ENCODE measurements at regions not wholly inside any gene's neighbourhood (a gene's known extent, or its start where the extent isn't known, plus 50 kb on each side); places are given as distances from the start of the nearest gene placed in this dataset.

GRCh38 chr7:3119963-3120362 is 76.3 kb upstream of the CARD11 start:
- no peaks in the 10 kb centered on the region for H3K79me2 ChIP-seq (replicated peaks; ENCODE audit: insufficient read depth, low read length)
- no peaks in the 10 kb centered on the region for H3K9me2 ChIP-seq (ENCODE audit: insufficient read depth, low read length)
- H3K27ac ChIP-seq (ENCODE audit: low read length) = no peak overlapping the region
- H3K4me2 ChIP-seq (ENCODE audit: low read length) = no peak overlapping the region
- TF ChIP-seq EZH2 (IDR thresholded peaks at IDR 0.05; ENCODE audit: borderline replicate concordance, insufficient read depth, low read length, poor library complexity, severe bottlenecking) (no peak), POLR2AphosphoS5 (IDR thresholded peaks at IDR 0.05) (no peak), MXI1 (conservative IDR thresholded peaks at IDR 0.05; ENCODE audit: poor library complexity, severe bottlenecking) (no peak), RAD21 (conservative IDR thresholded peaks at IDR 0.05) (no peak), CTCF (IDR thresholded peaks at IDR 0.05; ENCODE audit: poor library complexity, severe bottlenecking) (no peak), SMC3 (conservative IDR thresholded peaks at IDR 0.05; ENCODE audit: poor library complexity) (no peak), TAF1 (IDR thresholded peaks at IDR 0.05; ENCODE audit: low read depth) (no peak), EP300 (conservative IDR thresholded peaks at IDR 0.05; ENCODE audit: poor library complexity, severe bottlenecking) (no peak)
- TF ChIP-seq, protein P1, sequence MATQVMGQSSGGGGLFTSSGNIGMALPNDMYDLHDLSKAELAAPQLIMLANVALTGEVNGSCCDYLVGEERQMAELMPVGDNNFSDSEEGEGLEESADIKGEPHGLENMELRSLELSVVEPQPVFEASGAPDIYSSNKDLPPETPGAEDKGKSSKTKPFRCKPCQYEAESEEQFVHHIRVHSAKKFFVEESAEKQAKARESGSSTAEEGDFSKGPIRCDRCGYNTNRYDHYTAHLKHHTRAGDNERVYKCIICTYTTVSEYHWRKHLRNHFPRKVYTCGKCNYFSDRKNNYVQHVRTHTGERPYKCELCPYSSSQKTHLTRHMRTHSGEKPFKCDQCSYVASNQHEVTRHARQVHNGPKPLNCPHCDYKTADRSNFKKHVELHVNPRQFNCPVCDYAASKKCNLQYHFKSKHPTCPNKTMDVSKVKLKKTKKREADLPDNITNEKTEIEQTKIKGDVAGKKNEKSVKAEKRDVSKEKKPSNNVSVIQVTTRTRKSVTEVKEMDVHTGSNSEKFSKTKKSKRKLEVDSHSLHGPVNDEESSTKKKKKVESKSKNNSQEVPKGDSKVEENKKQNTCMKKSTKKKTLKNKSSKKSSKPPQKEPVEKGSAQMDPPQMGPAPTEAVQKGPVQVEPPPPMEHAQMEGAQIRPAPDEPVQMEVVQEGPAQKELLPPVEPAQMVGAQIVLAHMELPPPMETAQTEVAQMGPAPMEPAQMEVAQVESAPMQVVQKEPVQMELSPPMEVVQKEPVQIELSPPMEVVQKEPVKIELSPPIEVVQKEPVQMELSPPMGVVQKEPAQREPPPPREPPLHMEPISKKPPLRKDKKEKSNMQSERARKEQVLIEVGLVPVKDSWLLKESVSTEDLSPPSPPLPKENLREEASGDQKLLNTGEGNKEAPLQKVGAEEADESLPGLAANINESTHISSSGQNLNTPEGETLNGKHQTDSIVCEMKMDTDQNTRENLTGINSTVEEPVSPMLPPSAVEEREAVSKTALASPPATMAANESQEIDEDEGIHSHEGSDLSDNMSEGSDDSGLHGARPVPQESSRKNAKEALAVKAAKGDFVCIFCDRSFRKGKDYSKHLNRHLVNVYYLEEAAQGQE (IDR thresholded peaks at IDR 0.05; ENCODE audit: borderline replicate concordance) = no peak
- no peaks in the 10 kb centered on the region for H3K9me3 ChIP-seq (ENCODE audit: low read length)
- H3K9ac ChIP-seq (ENCODE audit: low read length) = no peak overlapping the region
- H3K27me3 ChIP-seq (ENCODE audit: insufficient read depth, low read depth, low read length) = no peaks in the 10 kb centered on the region
- no peaks in the 10 kb centered on the region for H3K36me3 ChIP-seq (ENCODE audit: insufficient read depth, low read length)
- no peak overlapping the region for H3K4me3 ChIP-seq (ENCODE audit: low read length)
- H3F3A ChIP-seq (ENCODE audit: insufficient read depth, low read length, poor library complexity, severe bottlenecking) = no peaks in the 10 kb centered on the region
- H4K20me1 ChIP-seq (ENCODE audit: insufficient read depth) = no peaks in the 10 kb centered on the region
- H2AFZ ChIP-seq (ENCODE audit: low read depth, low read length) = no peak overlapping the region

DNA sequence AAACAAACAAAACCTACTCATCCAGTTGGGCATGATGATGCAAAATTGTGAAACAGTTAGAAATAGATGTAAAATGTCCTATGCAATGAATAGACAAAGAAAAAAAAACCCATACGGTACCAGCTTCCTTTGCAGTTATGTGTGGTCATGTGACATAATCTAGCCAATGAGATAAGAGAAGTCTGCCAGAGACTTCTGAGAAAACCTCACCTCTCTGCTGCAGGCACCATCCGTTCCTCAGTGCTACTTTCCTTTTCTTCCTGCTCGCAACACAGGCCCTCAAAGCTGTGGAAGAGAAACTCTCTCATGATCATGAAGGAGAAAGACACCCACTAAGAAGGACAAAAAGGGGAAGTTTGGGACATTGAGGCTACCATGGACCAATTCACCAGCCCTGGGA is 76.8 kb upstream of the CARD11 start:
- H3K79me2 ChIP-seq (replicated peaks; ENCODE audit: insufficient read depth, low read length) = no peaks in the 10 kb centered on the region
- H3F3A ChIP-seq (ENCODE audit: insufficient read depth, low read length, poor library complexity, severe bottlenecking) = no peaks in the 10 kb centered on the region
- H3K27me3 ChIP-seq (ENCODE audit: insufficient read depth, low read depth, low read length) = no peaks in the 10 kb centered on the region
- no peak overlapping the region for H3K27ac ChIP-seq (ENCODE audit: low read length)
- no peaks in the 10 kb centered on the region for H3K9me2 ChIP-seq (ENCODE audit: insufficient read depth, low read length)
- H2AFZ ChIP-seq (ENCODE audit: low read depth, low read length) = no peak overlapping the region
- H3K4me3 ChIP-seq (ENCODE audit: low read length) = no peak overlapping the region
- no peaks in the 10 kb centered on the region for H3K9me3 ChIP-seq (ENCODE audit: low read length)
- no peak overlapping the region for H3K4me2 ChIP-seq (ENCODE audit: low read length)
- H4K20me1 ChIP-seq (ENCODE audit: insufficient read depth) = no peaks in the 10 kb centered on the region
- TF ChIP-seq EP300 (conservative IDR thresholded peaks at IDR 0.05; ENCODE audit: poor library complexity, severe bottlenecking) = no peak
- TF ChIP-seq, protein P1 (IDR thresholded peaks at IDR 0.05; ENCODE audit: borderline replicate concordance) = no peak
- TF ChIP-seq MXI1 (conservative IDR thresholded peaks at IDR 0.05; ENCODE audit: poor library complexity, severe bottlenecking) = no peak
- no peak for TF ChIP-seq POLR2AphosphoS5 (IDR thresholded peaks at IDR 0.05)
- no peak for TF ChIP-seq SMC3 (conservative IDR thresholded peaks at IDR 0.05; ENCODE audit: poor library complexity)
- TF ChIP-seq TAF1 (IDR thresholded peaks at IDR 0.05; ENCODE audit: low read depth) = no peak
- TF ChIP-seq RAD21 (conservative IDR thresholded peaks at IDR 0.05) = no peak
- no peak for TF ChIP-seq CTCF (IDR thresholded peaks at IDR 0.05; ENCODE audit: poor library complexity, severe bottlenecking)
- TF ChIP-seq EZH2 (IDR thresholded peaks at IDR 0.05; ENCODE audit: borderline replicate concordance, insufficient read depth, low read length, poor library complexity, severe bottlenecking) = no peak
- H3K9ac ChIP-seq (ENCODE audit: low read length) = no peak overlapping the region
- H3K36me3 ChIP-seq (ENCODE audit: insufficient read depth, low read length) = no peaks in the 10 kb centered on the region

Data from neural cell (in vitro differentiated cells).